Breast epithelium (tissue), 3 donors: ENCODE measurements at regions not wholly inside any gene's neighbourhood (a gene's known extent, or its start where the extent isn't known, plus 50 kb on each side); places are given as distances from the start of the nearest gene placed in this dataset.

Experiments used
- CTCF ChIP-seq, 3 donors: fragments of 450-650 bp; IDR thresholded peaks; one replicate each; pipeline ENCODE4 v1.5.1; 2016 to 2017; ENCODE audit warnings: antibody characterized with exemption in 3 of 3, mild to moderate bottlenecking in 3 of 3, moderate library complexity in 3 of 3
- POLR2A ChIP-seq: fragments of 450-650 bp; IDR thresholded peaks from one replicate; pipeline ENCODE4 v1.6.1; 2016; ENCODE audit warnings: antibody characterized with exemption, mild to moderate bottlenecking, moderate library complexity
- POLR2AphosphoS5 ChIP-seq, 3 donors: sonication (generic); formaldehyde crosslinking; IDR thresholded peaks; one replicate each; pipeline ENCODE4 v1.6.1; 2017; ENCODE audit warnings: antibody characterized with exemption in 3 of 3

GRCh38 chr18:59056706-59057492 lies 82.8 kb upstream of the SEC11C start:
- peak; percentile 75 to 90 (median 83) for TF ChIP-seq CTCF (IDR thresholded peaks at IDR 0.05)
- TF ChIP-seq POLR2A, result no peak
- TF ChIP-seq POLR2AphosphoS5 (IDR thresholded peaks at IDR 0.05), result no peak
